ENCODE measurements at regions not wholly inside any gene's neighbourhood (a gene's known extent, or its start where the extent isn't known, plus 50 kb on each side); places are given as distances from the start of the nearest gene placed in this dataset.

GRCh38 chr6:159094444-159095252 is 49.9 kb upstream of the TAGAP start:
- TF ChIP-seq CTCF (IDR thresholded peaks at IDR 0.05) (no peak), POLR2A (IDR thresholded peaks at IDR 0.05) (no peak)
